NK-92 treated with Interleukin-12 subunit alpha and Interleukin-12 subunit beta, amount 100 ng/mL, for 24 hours (cell line): ENCODE measurements at regions not wholly inside any gene's neighbourhood (a gene's known extent, or its start where the extent isn't known, plus 50 kb on each side); places are given as distances from the start of the nearest gene placed in this dataset.

Experiments used
- DNase-seq: peaks from one replicate; lab custom pipeline; 2025; lab: John Stamatoyannopoulos, UW

DNA sequence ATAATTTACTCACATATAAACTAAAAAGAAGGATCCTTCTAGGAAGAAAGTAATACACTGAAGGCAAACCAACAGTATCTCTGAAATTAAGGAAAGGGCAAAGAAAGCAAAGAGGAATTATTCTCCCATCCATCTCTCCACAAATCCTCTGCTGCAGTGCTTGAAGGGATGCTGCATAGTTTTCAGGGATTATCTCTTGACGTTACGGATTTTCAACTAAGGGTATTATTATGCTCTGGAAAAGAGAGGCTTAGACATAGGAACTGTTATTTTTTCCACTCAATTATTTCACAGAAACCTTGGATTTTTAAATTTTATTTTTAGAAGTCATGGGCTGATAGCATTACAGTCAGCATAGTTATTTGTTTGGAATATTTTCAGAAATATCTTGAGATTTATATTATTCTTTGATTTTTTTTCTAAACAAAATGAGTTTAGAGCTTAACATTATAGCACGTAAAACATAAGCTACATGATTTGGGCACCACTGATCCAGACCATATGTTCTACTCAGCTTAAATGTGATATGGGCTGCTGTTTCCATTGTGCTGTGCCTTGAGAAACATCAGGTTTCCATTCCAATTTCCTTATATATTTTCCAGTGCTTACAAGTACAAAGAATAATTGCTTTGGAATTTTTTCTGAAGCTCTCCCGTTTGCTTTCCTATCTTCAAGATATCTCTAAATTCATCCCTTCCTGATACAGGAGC lies 57.9 kb upstream of the DCN start:
- no peak for DNase-seq

DNA sequence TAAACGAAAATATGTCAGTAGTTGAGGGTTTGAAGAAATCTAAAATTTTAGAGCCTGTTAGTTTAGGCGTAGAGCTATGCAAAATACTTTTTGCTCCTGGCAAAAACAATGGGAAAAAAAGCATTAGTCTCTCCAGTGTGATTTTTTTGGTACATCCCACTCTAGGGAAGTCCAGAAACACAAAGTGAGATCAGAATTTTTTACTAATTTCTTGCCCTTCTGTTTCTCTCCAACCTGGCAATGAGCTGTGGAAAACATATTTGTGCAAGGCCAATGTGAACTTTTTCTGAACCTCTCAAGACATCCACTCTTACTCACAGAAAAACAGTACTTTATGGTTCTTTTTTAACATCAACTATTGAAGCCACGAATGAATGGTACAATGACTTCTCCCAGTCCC lies 56.9 kb upstream of the DCN start:
- no peak for DNase-seq
